Adrenal gland (tissue), 9 donors: ENCODE measurements at regions not wholly inside any gene's neighbourhood (a gene's known extent, or its start where the extent isn't known, plus 50 kb on each side); places are given as distances from the start of the nearest gene placed in this dataset.
A peak's percentile ranks its signal among the peaks of the same experiment; 100 is the strongest.

Experiments used
- DNase-seq, 7 donors: peaks; one replicate each; pipeline ENCODE4 v3.0.0-alpha.2; 2019 to 2020
- H3K27ac ChIP-seq, 5 donors: fragments of 200-600 bp; sonication (generic) in 4 of 5; 1 replicate in 3 of 5; 2 replicates in 2 of 5; pipeline versions ENCODE4 v1.5.1 to v1.8.0; 2016 to 2020; ENCODE audit warnings: mild to moderate bottlenecking in 1 of 5
- H3K27me3 ChIP-seq: fragments of 200-600 bp; 2 replicates; pipeline ENCODE4 v1.8.0; 2021
- H3K36me3 ChIP-seq, 2 donors: fragments of 200-600 bp; replicated peaks in 1 of 2; 1 replicate in 1 of 2; 2 replicates in 1 of 2; pipeline versions ENCODE4 v1.5.1 to v1.8.0; 2018 to 2022
- H3K4me1 ChIP-seq, 2 donors: fragments of 200-600 bp; replicated peaks in 1 of 2; 1 replicate in 1 of 2; 2 replicates in 1 of 2; pipeline versions ENCODE4 v1.5.1 to v1.8.0; 2018 to 2021
- H3K4me3 ChIP-seq, 4 donors: fragments of 200-600 bp; sonication (generic) in 3 of 4; one replicate each; pipeline ENCODE4 v1.5.1; 2016 to 2018
- H3K9me3 ChIP-seq, 3 donors: fragments of 200-600 bp; sonication (generic) in 1 of 3; replicated peaks in 1 of 3; 1 replicate in 2 of 3; 2 replicates in 1 of 3; pipeline versions ENCODE4 v1.5.1 to v1.8.0; 2016 to 2021
- CTCF ChIP-seq, 6 experiments: fragments of 450-650 bp in 4 of 6; fragments of 200-600 bp in 2 of 6; sonication (generic) in 1 of 6; IDR thresholded peaks; 1 replicate in 5 of 6; 2 replicates in 1 of 6; pipeline versions ENCODE4 v1.5.1 to v1.8.0; 2016 to 2021; ENCODE audit warnings: antibody characterized with exemption in 6 of 6, mild to moderate bottlenecking in 2 of 6, moderate library complexity in 1 of 6
- POLR2A ChIP-seq, 2 donors: fragments of 450-650 bp; IDR thresholded peaks; one replicate each; pipeline ENCODE4 v1.6.1; 2017; ENCODE audit warnings: antibody characterized with exemption in 2 of 2, mild to moderate bottlenecking in 2 of 2, moderate library complexity in 1 of 2
- WGBS, 4 donors: extraction: QIAGEN DNeasy Blood & Tissue Kit in 2 of 4; methylation state at CpG; one replicate each; pipeline versions ENCODE4 v1.1.5 to v1.1.7; 2013 to 2017; 5-methylcytosine and 5-hydroxymethylcytosine counted together
- intact Hi-C, 2 donors: fragments of 100-400 bp; cut with DNase I; formaldehyde crosslinking; loops; one replicate each; pipeline versions ENCODE4 v1.14.1 to v1.15.0; 2022 to 2023
- donor health status: healthy with polysubstance abuse.
- donor health status: Bipolar disorder and iron deficiency.
- donor health status: DM: yes; HTN: yes; CAD: no.
- donor health status: DM: no; HTN: no; CAD: no.
- donor health status: DM: no; HTN: no; CAD: no.

DNA sequence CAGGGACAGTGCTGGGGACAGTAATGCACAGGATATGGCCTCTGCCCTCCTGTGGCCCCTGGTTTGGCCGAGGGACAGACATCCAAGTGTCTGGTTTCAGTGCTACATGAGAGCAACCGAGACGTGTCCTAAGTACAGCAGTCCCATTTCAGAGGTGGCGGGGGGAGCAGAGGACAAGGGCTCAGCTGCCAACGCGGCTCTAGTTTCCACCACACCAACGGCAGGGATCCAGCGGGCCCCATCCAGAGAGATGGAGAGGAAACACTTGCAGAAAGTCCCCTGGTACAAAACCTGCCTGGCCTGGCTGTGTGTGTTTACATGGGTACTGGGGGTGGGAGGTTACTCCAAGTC, 125.8 kb upstream of the SMURF2 start:
- H3K27ac ChIP-seq, result no peak overlapping the region
- peaks cover 0 to 42% of the 10 kb centered on the region in 2 donors for H3K36me3 ChIP-seq
- H3K9me3 ChIP-seq, result no peaks in the 10 kb centered on the region
- WGBS, 4 donors, result 70 to 87% (median 82%) methylated on average over 6 to 8 of the region's 8 CpGs
- no peaks in the 10 kb centered on the region for H3K4me1 ChIP-seq
- no peak overlapping the region for H3K4me3 ChIP-seq
- no peak for DNase-seq
- TF ChIP-seq POLR2A (IDR thresholded peaks at IDR 0.05) (no peak), CTCF (IDR thresholded peaks at IDR 0.05) (no peak)
- intact Hi-C loops, result no loop called here
- no peaks in the 10 kb centered on the region for H3K27me3 ChIP-seq

- H3K27me3 ChIP-seq, result no peaks in the 10 kb centered on the region
Measured at GRCh38 chr17:64787255-64787920, 125.3 kb upstream of the SMURF2 start.

GRCh38 chr17:64786337-64786736, 124.2 kb upstream of the SMURF2 start:
- no peak overlapping the region for H3K4me3 ChIP-seq
- H3K36me3 ChIP-seq, result peaks cover 0 to 35% of the 10 kb centered on the region in 2 donors
- H3K27ac ChIP-seq, result no peak overlapping the region
- TF ChIP-seq POLR2A (IDR thresholded peaks at IDR 0.05) (no peak), CTCF (IDR thresholded peaks at IDR 0.05) (no peak)
- peaks cover 6 to 8% of the 10 kb centered on the region in 2 donors for H3K4me1 ChIP-seq
- H3K9me3 ChIP-seq, result no peaks in the 10 kb centered on the region
- 89 to 97% (median 96%) methylated on average over 9 to 12 of the region's 12 CpGs for WGBS, 4 donors
- no peaks in the 10 kb centered on the region for H3K27me3 ChIP-seq
- no peak for DNase-seq
- intact Hi-C loops, result no loop called here

More at GRCh38 chr17:64787255-64787920, 125.3 kb upstream of the SMURF2 start:
- intact Hi-C loops, result no loop called here
- Histone ChIP-seq H3K4me1 (no peaks in the 10 kb centered on the region), H3K36me3 (peaks cover 0 to 42% of the 10 kb centered on the region in 2 donors), H3K4me3 (no peak overlapping the region), H3K27ac (no peak overlapping the region), H3K9me3 (no peaks in the 10 kb centered on the region)
- TF ChIP-seq POLR2A (IDR thresholded peaks at IDR 0.05), result no peak
- WGBS, 4 donors, result 91 to 94% (median 92%) methylated on average over 11 of the region's 11 CpGs
- DNase-seq, result no peak

DNA sequence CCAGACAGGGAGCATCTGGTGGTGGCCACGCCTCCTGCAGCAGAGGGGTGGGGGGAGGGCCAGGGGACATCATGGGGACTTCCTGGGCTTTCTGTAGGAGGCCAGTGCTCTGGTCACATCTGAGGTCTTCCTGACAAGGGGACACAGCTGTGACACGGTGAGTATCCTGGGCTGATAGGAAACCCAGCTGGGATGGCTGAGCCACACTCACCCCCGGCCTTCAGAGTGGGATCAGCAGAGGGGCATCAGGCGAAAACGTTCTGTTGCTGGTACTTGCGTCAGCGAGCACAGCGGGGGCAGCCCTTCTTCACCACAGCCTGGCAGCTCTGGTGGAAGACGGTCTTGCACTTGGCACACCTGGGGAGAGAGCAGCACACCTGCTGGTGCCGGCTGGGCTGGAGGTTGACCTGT, 122.9 kb upstream of the SMURF2 start:
- Histone ChIP-seq H3K9me3 (no peaks in the 10 kb centered on the region), H3K4me1 (peaks cover 19 to 21% of the 10 kb centered on the region in 2 donors), H3K27me3 (no peaks in the 10 kb centered on the region), H3K36me3 (peaks cover 0 to 35% of the 10 kb centered on the region in 2 donors), H3K4me3 (no peak overlapping the region), H3K27ac (no peak overlapping the region)
- intact Hi-C loops, result no loop called here
- WGBS, 4 donors, result 88 to 93% (median 90%) methylated on average over 8 to 10 of the region's 10 CpGs
- TF ChIP-seq POLR2A (IDR thresholded peaks at IDR 0.05) (no peak), CTCF (IDR thresholded peaks at IDR 0.05) (no peak)
- peak in 1 of 7 donors; percentile 45 for DNase-seq
